GM23338 (cell line): ENCODE measurements at regions not wholly inside any gene's neighbourhood (a gene's known extent, or its start where the extent isn't known, plus 50 kb on each side); places are given as distances from the start of the nearest gene placed in this dataset.

Experiments used
- CTCF ChIP-seq, 2 experiments: fragments of 200-600 bp in 1 of 2; sonication (generic) in 1 of 2; conservative IDR thresholded peaks; 2 replicates each; pipeline versions ENCODE4 v1.5.1 to v1.6.1; 2016 to 2017; ENCODE audit warnings: antibody characterized with exemption in 2 of 2, low read depth in 2 of 2, mild to moderate bottlenecking in 2 of 2, moderate library complexity in 1 of 2
- ETS1 ChIP-seq: IDR thresholded peaks from 2 replicates; pipeline ENCODE4 v1.6.1; 2016; ENCODE audit warnings: antibody characterized with exemption
- EZH2 ChIP-seq: fragments of 200-600 bp; sonication (generic); IDR thresholded peaks from one replicate; pipeline ENCODE4 v1.8.0; 2017; ENCODE audit warnings: antibody characterized with exemption, mild to moderate bottlenecking, low read depth; ENCODE audit not compliant: unreplicated experiment
- JUNB ChIP-seq: IDR thresholded peaks from one replicate; pipeline ENCODE4 v1.6.1; 2016; ENCODE audit warnings: antibody characterized with exemption; ENCODE audit not compliant: unreplicated experiment
- NANOG ChIP-seq: IDR thresholded peaks from 2 replicates; pipeline ENCODE4 v1.6.1; 2016; ENCODE audit warnings: antibody characterized with exemption, borderline replicate concordance
- ZNF114 ChIP-seq: fragments of 250-450 bp; sonication (Bioruptor Pico); IDR thresholded peaks from 2 replicates; pipeline ENCODE4 v1.5.0; 2020; ENCODE audit warnings: mild to moderate bottlenecking, moderate library complexity
- TF ChIP-seq, protein P1 (sequence below): fragments of 250-450 bp; sonication (Bioruptor Pico); IDR thresholded peaks from 2 replicates; pipeline ENCODE4 v1.5.0; 2020; ENCODE audit warnings: mild to moderate bottlenecking, moderate library complexity

DNA sequence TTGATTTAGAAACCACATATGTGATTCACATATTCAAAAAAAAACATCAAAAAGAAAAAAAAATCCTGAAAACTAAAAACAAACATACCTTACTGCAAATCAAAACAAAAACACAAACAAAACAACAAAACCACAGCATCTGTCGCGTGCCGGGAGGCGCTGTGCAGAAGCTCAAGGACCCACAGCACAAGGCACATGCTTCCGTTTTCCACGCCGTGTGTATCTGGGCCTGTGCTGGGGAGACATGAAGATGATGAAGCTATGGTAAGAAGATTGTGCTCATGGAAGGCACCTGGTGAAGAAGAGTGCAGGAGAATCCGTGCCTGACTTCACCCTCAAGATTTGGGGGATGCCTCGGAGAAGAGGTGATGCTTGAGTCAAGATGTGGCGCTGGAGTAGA, 788.9 kb upstream of the ARRDC4 start (continued):
- TF ChIP-seq, protein P1, sequence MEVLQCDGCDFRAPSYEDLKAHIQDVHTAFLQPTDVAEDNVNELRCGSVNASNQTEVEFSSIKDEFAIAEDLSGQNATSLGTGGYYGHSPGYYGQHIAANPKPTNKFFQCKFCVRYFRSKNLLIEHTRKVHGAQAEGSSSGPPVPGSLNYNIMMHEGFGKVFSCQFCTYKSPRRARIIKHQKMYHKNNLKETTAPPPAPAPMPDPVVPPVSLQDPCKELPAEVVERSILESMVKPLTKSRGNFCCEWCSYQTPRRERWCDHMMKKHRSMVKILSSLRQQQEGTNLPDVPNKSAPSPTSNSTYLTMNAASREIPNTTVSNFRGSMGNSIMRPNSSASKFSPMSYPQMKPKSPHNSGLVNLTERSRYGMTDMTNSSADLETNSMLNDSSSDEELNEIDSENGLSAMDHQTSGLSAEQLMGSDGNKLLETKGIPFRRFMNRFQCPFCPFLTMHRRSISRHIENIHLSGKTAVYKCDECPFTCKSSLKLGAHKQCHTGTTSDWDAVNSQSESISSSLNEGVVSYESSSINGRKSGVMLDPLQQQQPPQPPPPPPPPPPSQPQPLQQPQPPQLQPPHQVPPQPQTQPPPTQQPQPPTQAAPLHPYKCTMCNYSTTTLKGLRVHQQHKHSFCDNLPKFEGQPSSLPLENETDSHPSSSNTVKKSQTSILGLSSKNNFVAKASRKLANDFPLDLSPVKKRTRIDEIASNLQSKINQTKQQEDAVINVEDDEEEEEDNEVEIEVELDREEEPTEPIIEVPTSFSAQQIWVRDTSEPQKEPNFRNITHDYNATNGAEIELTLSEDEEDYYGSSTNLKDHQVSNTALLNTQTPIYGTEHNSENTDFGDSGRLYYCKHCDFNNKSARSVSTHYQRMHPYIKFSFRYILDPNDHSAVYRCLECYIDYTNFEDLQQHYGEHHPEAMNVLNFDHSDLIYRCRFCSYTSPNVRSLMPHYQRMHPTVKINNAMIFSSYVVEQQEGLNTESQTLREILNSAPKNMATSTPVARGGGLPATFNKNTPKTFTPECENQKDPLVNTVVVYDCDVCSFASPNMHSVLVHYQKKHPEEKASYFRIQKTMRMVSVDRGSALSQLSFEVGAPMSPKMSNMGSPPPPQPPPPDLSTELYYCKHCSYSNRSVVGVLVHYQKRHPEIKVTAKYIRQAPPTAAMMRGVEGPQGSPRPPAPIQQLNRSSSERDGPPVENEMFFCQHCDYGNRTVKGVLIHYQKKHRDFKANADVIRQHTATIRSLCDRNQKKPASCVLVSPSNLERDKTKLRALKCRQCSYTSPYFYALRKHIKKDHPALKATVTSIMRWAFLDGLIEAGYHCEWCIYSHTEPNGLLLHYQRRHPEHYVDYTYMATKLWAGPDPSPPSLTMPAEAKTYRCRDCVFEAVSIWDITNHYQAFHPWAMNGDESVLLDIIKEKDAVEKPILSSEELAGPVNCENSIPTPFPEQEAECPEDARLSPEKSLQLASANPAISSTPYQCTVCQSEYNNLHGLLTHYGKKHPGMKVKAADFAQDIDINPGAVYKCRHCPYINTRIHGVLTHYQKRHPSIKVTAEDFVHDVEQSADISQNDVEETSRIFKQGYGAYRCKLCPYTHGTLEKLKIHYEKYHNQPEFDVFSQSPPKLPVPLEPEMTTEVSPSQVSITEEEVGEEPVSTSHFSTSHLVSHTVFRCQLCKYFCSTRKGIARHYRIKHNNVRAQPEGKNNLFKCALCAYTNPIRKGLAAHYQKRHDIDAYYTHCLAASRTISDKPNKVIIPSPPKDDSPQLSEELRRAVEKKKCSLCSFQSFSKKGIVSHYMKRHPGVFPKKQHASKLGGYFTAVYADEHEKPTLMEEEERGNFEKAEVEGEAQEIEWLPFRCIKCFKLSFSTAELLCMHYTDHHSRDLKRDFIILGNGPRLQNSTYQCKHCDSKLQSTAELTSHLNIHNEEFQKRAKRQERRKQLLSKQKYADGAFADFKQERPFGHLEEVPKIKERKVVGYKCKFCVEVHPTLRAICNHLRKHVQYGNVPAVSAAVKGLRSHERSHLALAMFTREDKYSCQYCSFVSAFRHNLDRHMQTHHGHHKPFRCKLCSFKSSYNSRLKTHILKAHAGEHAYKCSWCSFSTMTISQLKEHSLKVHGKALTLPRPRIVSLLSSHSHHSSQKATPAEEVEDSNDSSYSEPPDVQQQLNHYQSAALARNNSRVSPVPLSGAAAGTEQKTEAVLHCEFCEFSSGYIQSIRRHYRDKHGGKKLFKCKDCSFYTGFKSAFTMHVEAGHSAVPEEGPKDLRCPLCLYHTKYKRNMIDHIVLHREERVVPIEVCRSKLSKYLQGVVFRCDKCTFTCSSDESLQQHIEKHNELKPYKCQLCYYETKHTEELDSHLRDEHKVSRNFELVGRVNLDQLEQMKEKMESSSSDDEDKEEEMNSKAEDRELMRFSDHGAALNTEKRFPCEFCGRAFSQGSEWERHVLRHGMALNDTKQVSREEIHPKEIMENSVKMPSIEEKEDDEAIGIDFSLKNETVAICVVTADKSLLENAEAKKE (CRISPR knock-in tag): no peak
- TF ChIP-seq NANOG: no peak
- TF ChIP-seq EZH2: no peak
- no peak for TF ChIP-seq ZNF114
- TF ChIP-seq JUNB: no peak
- TF ChIP-seq ETS1: no peak
- TF ChIP-seq CTCF (conservative IDR thresholded peaks at IDR 0.05; ENCODE audit: low read depth in 2 of 2): no peak
